Esophagus squamous epithelium (tissue), 5 donors: ENCODE measurements at regions not wholly inside any gene's neighbourhood (a gene's known extent, or its start where the extent isn't known, plus 50 kb on each side); places are given as distances from the start of the nearest gene placed in this dataset.

Source experiments
- DNase-seq: peaks from one replicate; lab custom pipeline; 2025; lab: John Stamatoyannopoulos, UW
- H3K27ac ChIP-seq, 4 donors: fragments of 200-600 bp; sonication (generic); one replicate each; pipeline ENCODE4 v1.5.1; 2016 to 2019; ENCODE audit warnings: mild to moderate bottlenecking in 1 of 4
- H3K27me3 ChIP-seq, 4 donors: fragments of 200-600 bp; sonication (generic); 1 replicate in 3 of 4; 2 replicates in 1 of 4; pipeline versions ENCODE4 v1.5.1 to v1.6.0; 2017 to 2021; ENCODE audit warnings: antibody characterized with exemption in 1 of 4
- H3K36me3 ChIP-seq, 3 donors: fragments of 200-600 bp; sonication (generic); one replicate each; pipeline ENCODE4 v1.5.1; 2016 to 2019
- H3K4me1 ChIP-seq, 3 donors: fragments of 200-600 bp; sonication (generic); one replicate each; pipeline ENCODE4 v1.5.1; 2017 to 2019
- H3K4me3 ChIP-seq, 4 donors: fragments of 200-600 bp; sonication (generic); 1 replicate in 3 of 4; 2 replicates in 1 of 4; pipeline ENCODE4 v1.5.1; 2016 to 2019; ENCODE audit warnings: mild to moderate bottlenecking in 2 of 4, moderate library complexity in 1 of 4
- H3K9me3 ChIP-seq, 3 donors: fragments of 200-600 bp; sonication (generic); one replicate each; pipeline ENCODE4 v1.5.1; 2016 to 2019
- CTCF ChIP-seq, 6 experiments: fragments of 450-650 bp in 4 of 6; fragments of 200-600 bp in 2 of 6; sonication (generic) in 2 of 6; IDR thresholded peaks; one replicate each; pipeline ENCODE4 v1.5.1; 2016 to 2019; ENCODE audit warnings: antibody characterized with exemption in 6 of 6, mild to moderate bottlenecking in 4 of 6, moderate library complexity in 4 of 6
- POLR2A ChIP-seq, 4 donors: fragments of 450-650 bp; IDR thresholded peaks; one replicate each; pipeline ENCODE4 v1.6.1; 2017; ENCODE audit warnings: antibody characterized with exemption in 4 of 4, mild to moderate bottlenecking in 4 of 4, moderate library complexity in 3 of 4
- WGBS, 2 donors: methylation state at CpG; one replicate each; pipeline ENCODE4 v1.1.5; 2018; 5-methylcytosine and 5-hydroxymethylcytosine counted together
- intact Hi-C: fragments of 100-400 bp; cut with DNase I; formaldehyde crosslinking; loops from one replicate; pipeline ENCODE4 v1.15.0; 2022
- donor health status: DM: yes; HTN: yes; CAD: no.

GRCh38 chr12:88805286-88805685, 225.0 kb upstream of the KITLG start:
- 86 to 92% methylated on average over 2 of the region's 2 CpGs for WGBS, 2 donors
- H3K9me3 ChIP-seq = no peaks in the 10 kb centered on the region
- no peak for DNase-seq
- no peak overlapping the region for H3K4me3 ChIP-seq
- H3K36me3 ChIP-seq = no peaks in the 10 kb centered on the region
- no peaks in the 10 kb centered on the region for H3K4me1 ChIP-seq
- intact Hi-C loops = no loop called here
- no peaks in the 10 kb centered on the region for H3K27me3 ChIP-seq
- H3K27ac ChIP-seq = no peak overlapping the region
- TF ChIP-seq POLR2A (IDR thresholded peaks at IDR 0.05) (no peak), CTCF (IDR thresholded peaks at IDR 0.05) (no peak)

DNA sequence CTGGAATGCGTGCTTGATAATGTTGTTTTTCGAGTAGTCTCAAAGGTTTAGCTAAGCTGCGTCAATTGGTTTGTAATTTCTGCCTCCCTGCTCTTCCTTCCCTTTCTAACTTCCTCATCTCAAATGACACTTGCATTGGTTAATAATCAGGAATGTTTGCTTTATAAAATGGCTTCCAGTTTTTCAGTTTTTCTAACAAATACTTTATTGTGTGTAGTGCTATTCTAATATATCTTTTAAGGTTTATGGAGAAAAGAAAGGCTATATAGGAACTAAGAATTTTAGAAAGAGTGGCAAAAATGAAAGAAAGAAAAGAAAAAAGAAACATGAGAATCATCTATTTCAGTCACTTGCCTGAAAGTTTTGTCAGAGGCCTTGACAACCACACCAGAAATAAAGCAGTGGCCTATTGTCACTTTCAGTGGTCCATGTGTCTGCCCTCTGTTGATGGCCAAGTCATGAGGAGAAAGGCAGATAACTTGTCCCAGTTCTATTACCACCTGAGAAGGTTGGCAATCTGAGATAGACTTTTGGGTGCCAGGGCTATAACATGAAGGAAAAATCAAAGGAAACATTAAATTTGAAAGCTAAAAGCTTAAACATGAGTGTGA, 221.9 kb upstream of the KITLG start:
- H3K4me1 ChIP-seq = no peaks in the 10 kb centered on the region
- DNase-seq = no peak
- no peak overlapping the region for H3K27ac ChIP-seq
- no peak overlapping the region for H3K4me3 ChIP-seq
- no peaks in the 10 kb centered on the region for H3K36me3 ChIP-seq
- TF ChIP-seq CTCF (IDR thresholded peaks at IDR 0.05) (no peak), POLR2A (IDR thresholded peaks at IDR 0.05) (no peak)
- H3K27me3 ChIP-seq = no peaks in the 10 kb centered on the region
- intact Hi-C loops = no loop called here
- 58 to 72% methylated on average over 3 of the region's 3 CpGs for WGBS, 2 donors
- H3K9me3 ChIP-seq = no peaks in the 10 kb centered on the region

GRCh38 chr12:88801227-88802095, 221.2 kb upstream of the KITLG start:
- 63 to 72% methylated on average over 1 of the region's 1 CpG for WGBS, 2 donors
- intact Hi-C loops = no loop called here
- DNase-seq = no peak
- Histone ChIP-seq H3K27me3 (no peaks in the 10 kb centered on the region), H3K4me3 (no peak overlapping the region), H3K36me3 (no peaks in the 10 kb centered on the region), H3K27ac (no peak overlapping the region), H3K9me3 (no peaks in the 10 kb centered on the region), H3K4me1 (no peaks in the 10 kb centered on the region)
- TF ChIP-seq CTCF (IDR thresholded peaks at IDR 0.05) (no peak), POLR2A (IDR thresholded peaks at IDR 0.05) (no peak)

DNA sequence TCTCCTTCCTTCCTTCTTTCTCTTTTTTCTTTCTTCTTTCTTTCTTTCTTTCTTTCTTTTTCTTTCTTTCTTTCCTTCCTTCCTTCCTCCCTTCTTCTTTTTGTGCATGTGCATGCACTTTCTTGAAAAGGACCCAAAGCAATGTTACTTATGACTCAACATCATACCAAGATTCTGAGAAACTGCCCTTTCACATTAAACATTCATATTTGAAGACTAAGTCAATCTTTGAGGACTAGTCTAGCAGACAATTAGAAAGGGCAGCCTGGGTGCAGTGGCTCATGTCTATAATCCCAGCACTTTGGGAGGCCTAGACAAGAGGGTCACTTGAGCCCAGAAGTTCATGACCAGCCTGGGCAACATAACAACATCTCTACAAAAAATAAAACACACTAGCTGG, 212.8 kb upstream of the KITLG start:
- Histone ChIP-seq H3K36me3 (no peaks in the 10 kb centered on the region), H3K27ac (no peak overlapping the region), H3K9me3 (peaks cover 0 to 13% (median 0%) of the 10 kb centered on the region in 3 donors), H3K4me1 (no peaks in the 10 kb centered on the region), H3K4me3 (no peak overlapping the region), H3K27me3 (no peaks in the 10 kb centered on the region)
- intact Hi-C loops = no loop called here
- no peak for DNase-seq
- TF ChIP-seq POLR2A (IDR thresholded peaks at IDR 0.05) (no peak), CTCF (IDR thresholded peaks at IDR 0.05) (no peak)

DNA sequence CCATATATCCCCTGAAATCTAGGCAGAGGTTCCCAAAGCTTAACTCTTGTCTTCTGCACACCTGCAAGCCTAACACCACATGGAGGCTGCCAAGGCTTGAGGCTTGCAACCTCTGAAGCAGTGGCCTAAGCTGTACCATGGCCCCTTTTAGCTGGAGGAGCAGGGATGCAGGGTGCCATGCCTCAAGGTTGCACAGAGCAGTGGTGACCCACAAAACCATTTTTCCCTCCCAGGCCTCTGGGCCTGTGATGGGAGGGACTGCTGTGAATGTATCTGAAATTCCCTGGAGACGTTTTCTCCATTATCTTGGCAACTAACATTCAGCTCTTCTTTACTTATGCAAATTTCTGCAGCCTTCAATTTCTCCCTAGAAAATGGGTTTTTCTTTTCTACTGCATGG, 210.0 kb upstream of the KITLG start:
- peaks cover 0 to 13% (median 0%) of the 10 kb centered on the region in 3 donors for H3K9me3 ChIP-seq

More for the DNA sequence above, 210.0 kb upstream of the KITLG start:
- no peak for DNase-seq
- Histone ChIP-seq H3K36me3 (no peaks in the 10 kb centered on the region), H3K4me3 (no peak overlapping the region), H3K4me1 (no peaks in the 10 kb centered on the region), H3K27ac (no peak overlapping the region), H3K27me3 (no peaks in the 10 kb centered on the region)
- 47 to 59% methylated on average over 1 of the region's 1 CpG for WGBS, 2 donors
- no peak for TF ChIP-seq POLR2A (IDR thresholded peaks at IDR 0.05)
- TF ChIP-seq CTCF (IDR thresholded peaks at IDR 0.05) = no peak
- intact Hi-C loops = no loop called here
